NB4 (cell line): ENCODE measurements at regions not wholly inside any gene's neighbourhood (a gene's known extent, or its start where the extent isn't known, plus 50 kb on each side); places are given as distances from the start of the nearest gene placed in this dataset.

ENCODE experiments used
- POLR2A ChIP-seq: IDR thresholded peaks from 2 replicates; pipeline ENCODE4 v1.6.1; 2011; ENCODE audit warnings: mild to moderate bottlenecking; ENCODE audit not compliant: insufficient read length; ENCODE audit errors: extremely low read depth
- TF ChIP-seq, protein P1 (sequence below): IDR thresholded peaks from one replicate; pipeline ENCODE4 v1.5.1; 2012; ENCODE audit warnings: low read depth, low read length

- no peak for TF ChIP-seq POLR2A
- TF ChIP-seq, protein P1, sequence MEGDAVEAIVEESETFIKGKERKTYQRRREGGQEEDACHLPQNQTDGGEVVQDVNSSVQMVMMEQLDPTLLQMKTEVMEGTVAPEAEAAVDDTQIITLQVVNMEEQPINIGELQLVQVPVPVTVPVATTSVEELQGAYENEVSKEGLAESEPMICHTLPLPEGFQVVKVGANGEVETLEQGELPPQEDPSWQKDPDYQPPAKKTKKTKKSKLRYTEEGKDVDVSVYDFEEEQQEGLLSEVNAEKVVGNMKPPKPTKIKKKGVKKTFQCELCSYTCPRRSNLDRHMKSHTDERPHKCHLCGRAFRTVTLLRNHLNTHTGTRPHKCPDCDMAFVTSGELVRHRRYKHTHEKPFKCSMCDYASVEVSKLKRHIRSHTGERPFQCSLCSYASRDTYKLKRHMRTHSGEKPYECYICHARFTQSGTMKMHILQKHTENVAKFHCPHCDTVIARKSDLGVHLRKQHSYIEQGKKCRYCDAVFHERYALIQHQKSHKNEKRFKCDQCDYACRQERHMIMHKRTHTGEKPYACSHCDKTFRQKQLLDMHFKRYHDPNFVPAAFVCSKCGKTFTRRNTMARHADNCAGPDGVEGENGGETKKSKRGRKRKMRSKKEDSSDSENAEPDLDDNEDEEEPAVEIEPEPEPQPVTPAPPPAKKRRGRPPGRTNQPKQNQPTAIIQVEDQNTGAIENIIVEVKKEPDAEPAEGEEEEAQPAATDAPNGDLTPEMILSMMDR, result no peak
Measured at GRCh38 chr11:131279654-131280384, 90.6 kb upstream of the NTM start.
